ENCODE measurements at regions not wholly inside any gene's neighbourhood (a gene's known extent, or its start where the extent isn't known, plus 50 kb on each side); places are given as distances from the start of the nearest gene placed in this dataset.

DNA sequence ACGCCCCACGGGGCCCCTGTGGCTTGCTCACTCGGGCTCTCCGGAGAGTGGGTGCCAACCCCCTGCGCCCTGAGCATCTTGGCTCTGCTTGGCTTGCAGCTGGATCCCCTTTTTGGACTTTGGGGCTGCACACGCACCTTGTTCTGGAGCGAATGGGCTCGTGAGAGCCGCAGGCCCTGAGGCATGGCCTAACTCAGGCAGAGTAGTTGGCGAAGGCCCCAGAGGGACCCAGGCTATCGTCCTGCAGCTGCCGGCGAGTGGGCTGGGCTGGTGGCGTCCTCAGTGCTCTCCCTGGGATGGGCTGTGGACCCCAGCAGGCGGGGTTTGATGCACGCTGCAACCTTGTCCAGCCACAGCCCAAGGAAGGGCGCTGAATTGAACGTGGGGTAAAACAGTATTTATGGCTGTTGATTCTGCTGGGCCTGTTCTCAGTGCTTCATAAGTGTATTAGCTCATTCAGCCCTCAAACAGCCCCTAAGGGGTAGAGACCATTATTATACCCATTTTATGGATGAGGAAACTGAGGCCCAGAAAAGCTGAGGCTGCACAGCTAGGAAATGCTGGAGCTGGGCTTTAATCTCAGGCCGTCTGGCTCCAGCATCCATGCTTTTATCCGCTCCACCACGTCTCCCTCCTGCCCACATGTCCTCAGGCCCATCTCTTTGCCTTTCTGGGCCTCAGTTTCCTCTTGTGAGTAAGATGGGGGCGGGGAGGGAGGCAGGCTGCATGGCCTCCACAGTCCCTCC lies 171.2 kb upstream of the CIBAR2 start:
- TF ChIP-seq CTCF (IDR thresholded peaks at IDR 0.05), result no peak
- no peak for TF ChIP-seq POLR2AphosphoS5 (IDR thresholded peaks at IDR 0.05; ENCODE audit: low read depth, low read length)
- TF ChIP-seq SIN3A (IDR thresholded peaks at IDR 0.05; ENCODE audit: borderline replicate concordance, insufficient read depth, low read depth, low read length), result no peak
- TF ChIP-seq TCF7L2 (IDR thresholded peaks at IDR 0.05; ENCODE audit: low read depth, low read length), result no peak
- TF ChIP-seq REST (IDR thresholded peaks at IDR 0.05; ENCODE audit: insufficient read depth in 1 of 2, low read depth in 2 of 2, low read length in 1 of 2), result no peak
